Nephron progenitor cell (in vitro differentiated cells): ENCODE measurements at regions not wholly inside any gene's neighbourhood (a gene's known extent, or its start where the extent isn't known, plus 50 kb on each side); places are given as distances from the start of the nearest gene placed in this dataset.

ENCODE experiments used
- DNase-seq: peaks from one replicate; pipeline ENCODE4 v3.0.0; 2021
- H3K27ac Mint-ChIP-seq: 2 replicates; pipeline ENCODE4 v1.8.0; 2021; ENCODE audit warnings: mild to moderate bottlenecking, moderate library complexity, mixed read lengths
- H3K27me3 Mint-ChIP-seq: 2 replicates; pipeline ENCODE4 v1.8.0; 2021; ENCODE audit warnings: mild to moderate bottlenecking, low read depth, mixed read lengths; ENCODE audit not compliant: poor library complexity
- H3K36me3 Mint-ChIP-seq: 2 replicates; pipeline ENCODE4 v1.8.0; 2021; ENCODE audit warnings: low read depth, mixed read lengths
- H3K4me1 Mint-ChIP-seq: 2 replicates; pipeline ENCODE4 v1.8.0; 2021; ENCODE audit warnings: mixed read lengths
- H3K4me3 Mint-ChIP-seq: 2 replicates; pipeline ENCODE4 v1.8.0; 2021; ENCODE audit warnings: mild to moderate bottlenecking, moderate library complexity, mixed read lengths
- H3K9me3 Mint-ChIP-seq: 2 replicates; pipeline ENCODE4 v1.8.0; 2021; ENCODE audit warnings: mild to moderate bottlenecking, moderate library complexity, mixed read lengths
- CTCF ChIP-seq: fragments of 200-600 bp; sonication (generic); IDR thresholded peaks from 2 replicates; pipeline ENCODE4 v1.5.0; 2021; ENCODE audit warnings: antibody characterized with exemption

GRCh38 chr22:42194953-42195352 is 64.3 kb upstream of the CYP2D6 start:
- H3K4me1 Mint-ChIP-seq: peaks cover 5% of the 10 kb centered on the region
- no peak overlapping the region for H3K4me3 Mint-ChIP-seq
- no peaks in the 10 kb centered on the region for H3K27me3 Mint-ChIP-seq
- TF ChIP-seq CTCF: no peak
- no peak overlapping the region for H3K27ac Mint-ChIP-seq
- no peak for DNase-seq
- peaks cover 8% of the 10 kb centered on the region for H3K36me3 Mint-ChIP-seq
- H3K9me3 Mint-ChIP-seq: no peaks in the 10 kb centered on the region

- no peaks in the 10 kb centered on the region for H3K9me3 Mint-ChIP-seq
- peaks cover 4% of the 10 kb centered on the region for H3K36me3 Mint-ChIP-seq
- DNase-seq: no peak
- H3K27ac Mint-ChIP-seq: peak overlapping the region; percentile 84
- H3K27me3 Mint-ChIP-seq: no peaks in the 10 kb centered on the region
- no peak overlapping the region for H3K4me3 Mint-ChIP-seq
- H3K4me1 Mint-ChIP-seq: peaks cover 5% of the 10 kb centered on the region
- TF ChIP-seq CTCF: no peak
Measured at GRCh38 chr22:42194104-42194851, 63.7 kb upstream of the CYP2D6 start.

- Mint-ChIP-seq H3K4me3 (no peak overlapping the region), H3K27me3 (no peaks in the 10 kb centered on the region), H3K27ac (no peak overlapping the region), H3K9me3 (no peaks in the 10 kb centered on the region), H3K4me1 (peaks cover 12% of the 10 kb centered on the region), H3K36me3 (no peaks in the 10 kb centered on the region)
- no peak for TF ChIP-seq CTCF
- DNase-seq: no peak
Measured at GRCh38 chr22:42192547-42192946, 61.9 kb upstream of the CYP2D6 start.

- H3K4me3 Mint-ChIP-seq: no peak overlapping the region
- peaks cover 12% of the 10 kb centered on the region for H3K4me1 Mint-ChIP-seq
- H3K9me3 Mint-ChIP-seq: no peaks in the 10 kb centered on the region
- H3K36me3 Mint-ChIP-seq: no peaks in the 10 kb centered on the region
- H3K27ac Mint-ChIP-seq: no peak overlapping the region
- no peak for TF ChIP-seq CTCF
- DNase-seq: no peak
- H3K27me3 Mint-ChIP-seq: no peaks in the 10 kb centered on the region
Measured at GRCh38 chr22:42190274-42190673, 59.7 kb upstream of the CYP2D6 start.

GRCh38 chr22:42189761-42190160 is 59.2 kb upstream of the CYP2D6 start:
- no peaks in the 10 kb centered on the region for H3K9me3 Mint-ChIP-seq
- H3K27ac Mint-ChIP-seq: no peak overlapping the region
- H3K27me3 Mint-ChIP-seq: no peaks in the 10 kb centered on the region
- no peaks in the 10 kb centered on the region for H3K36me3 Mint-ChIP-seq
- DNase-seq: no peak
- H3K4me1 Mint-ChIP-seq: peaks cover 12% of the 10 kb centered on the region
- no peak for TF ChIP-seq CTCF
- H3K4me3 Mint-ChIP-seq: no peak overlapping the region

- no peaks in the 10 kb centered on the region for H3K36me3 Mint-ChIP-seq
- no peak for TF ChIP-seq CTCF
- no peak overlapping the region for H3K4me3 Mint-ChIP-seq
- no peak for DNase-seq
- no peaks in the 10 kb centered on the region for H3K9me3 Mint-ChIP-seq
- H3K4me1 Mint-ChIP-seq: peaks cover 12% of the 10 kb centered on the region
- H3K27me3 Mint-ChIP-seq: no peaks in the 10 kb centered on the region
- no peak overlapping the region for H3K27ac Mint-ChIP-seq
Measured at GRCh38 chr22:42188808-42189447, 58.3 kb upstream of the CYP2D6 start.
